ENCODE measurements at regions not wholly inside any gene's neighbourhood (a gene's known extent, or its start where the extent isn't known, plus 50 kb on each side); places are given as distances from the start of the nearest gene placed in this dataset.

GRCh38 chr1:239897458-239897857 lies 194.2 kb upstream of the FMN2 start:
- no peak overlapping the region for H3K4me3 ChIP-seq (ENCODE audit: low read depth, low read length)
- ChIA-PET POLR2A (no interaction called here), CTCF (interaction anchor here (0.6 to 1.7 kb wide), 17 partner anchors 8 to 511 kb away, joined by 3 to 18 read pairs (median 4); partner anchors contain the start of gene CHRM3)
- no peak for DNase-seq (ENCODE audit: low read depth, low spot score)
- TF ChIP-seq CTCF (IDR thresholded peaks at IDR 0.05; ENCODE audit: insufficient read depth, low read length, missing control alignments) = no peak

- no peak overlapping the region for H3K4me3 ChIP-seq (ENCODE audit: low read depth, low read length)
- peak; percentile 31 for DNase-seq (ENCODE audit: low read depth, low spot score)
- TF ChIP-seq CTCF (IDR thresholded peaks at IDR 0.05; ENCODE audit: insufficient read depth, low read length, missing control alignments) = peak; percentile 88
- ChIA-PET CTCF (interaction anchor here (0.6 to 1.7 kb wide), 18 partner anchors 9 to 511 kb away, joined by 3 to 18 read pairs (median 4); partner anchors contain the start of gene CHRM3), POLR2A (no interaction called here)
These were observed 193.5 kb upstream of the FMN2 start for GRCh38 chr1:239898062-239898730.

GRCh38 chr1:239899747-239900146 lies 191.9 kb upstream of the FMN2 start:
- ChIA-PET POLR2A (no interaction called here), CTCF (no interaction called here)
- TF ChIP-seq CTCF (IDR thresholded peaks at IDR 0.05; ENCODE audit: insufficient read depth, low read length, missing control alignments) = no peak
- no peak overlapping the region for H3K4me3 ChIP-seq (ENCODE audit: low read depth, low read length)
- DNase-seq (ENCODE audit: low read depth, low spot score) = no peak

- POLR2A ChIA-PET = no interaction called here
- H3K4me3 ChIP-seq (ENCODE audit: low read depth, low read length) = no peak overlapping the region
- no peak for DNase-seq (ENCODE audit: low read depth, low spot score)
- TF ChIP-seq CTCF (IDR thresholded peaks at IDR 0.05; ENCODE audit: insufficient read depth, low read length, missing control alignments) = no peak
- CTCF ChIA-PET = interaction anchor here (0.9 kb wide), 1 partner anchor 45 kb away, joined by 4 read pairs; no protein-coding TSS in a partner anchor
These were observed 185.3 kb upstream of the FMN2 start for GRCh38 chr1:239906394-239906793.

DNA sequence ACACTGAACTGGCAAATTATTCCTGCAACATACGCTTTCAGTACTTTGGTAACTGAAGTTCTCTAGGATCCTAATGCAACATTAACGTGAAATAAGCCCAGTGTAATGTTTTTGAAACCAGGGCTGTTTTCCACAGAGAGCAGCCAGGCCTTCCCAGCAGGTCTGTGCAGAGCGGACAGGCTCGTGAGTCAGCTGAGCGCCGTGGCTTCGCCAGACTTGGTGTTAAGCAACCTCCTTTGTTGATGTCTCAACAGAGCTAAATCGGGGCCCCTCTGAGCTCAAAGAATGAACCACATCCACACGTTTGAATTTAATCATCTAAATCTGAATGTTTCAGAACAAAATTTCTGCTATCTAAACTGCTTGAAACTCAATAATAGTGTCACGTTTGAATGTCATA lies 181.8 kb upstream of the FMN2 start:
- H3K4me3 ChIP-seq (ENCODE audit: low read depth, low read length) = no peak overlapping the region
- ChIA-PET CTCF (interaction anchor here (1.5 to 3.1 kb wide), 2 partner anchors 12 to 43 kb away, joined by 4 to 15 read pairs; no protein-coding TSS in a partner anchor), POLR2A (no interaction called here)
- DNase-seq (ENCODE audit: low read depth, low spot score) = peak; percentile 12
- no peak for TF ChIP-seq CTCF (IDR thresholded peaks at IDR 0.05; ENCODE audit: insufficient read depth, low read length, missing control alignments)

DNA sequence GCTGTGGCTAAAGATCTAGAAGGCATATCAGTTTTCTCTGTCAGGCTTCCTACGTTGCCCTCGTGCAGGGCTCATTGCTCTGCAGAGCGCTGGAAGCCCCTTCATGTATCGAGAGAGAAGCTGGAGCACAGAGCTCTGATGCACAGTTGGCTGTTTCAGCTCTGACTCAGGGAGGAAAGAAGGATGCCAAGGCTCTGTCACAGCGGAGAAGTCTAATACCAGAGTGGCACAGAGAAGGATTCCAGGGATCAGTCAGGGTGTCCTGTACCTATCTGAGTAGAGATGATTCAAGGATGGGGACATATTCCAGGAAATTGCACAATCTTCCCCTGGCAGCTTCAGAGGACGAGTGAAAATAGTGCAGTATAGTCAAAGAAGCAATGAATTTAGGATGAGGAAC lies 179.2 kb upstream of the FMN2 start:
- ChIA-PET CTCF (interaction anchor here (1.0 to 2.6 kb wide), 2 partner anchors 15 to 40 kb away, joined by 3 to 7 read pairs; no protein-coding TSS in a partner anchor), POLR2A (no interaction called here)

More for the DNA sequence above, 179.2 kb upstream of the FMN2 start:
- no peak for DNase-seq (ENCODE audit: low read depth, low spot score)
- no peak overlapping the region for H3K4me3 ChIP-seq (ENCODE audit: low read depth, low read length)
- no peak for TF ChIP-seq CTCF (IDR thresholded peaks at IDR 0.05; ENCODE audit: insufficient read depth, low read length, missing control alignments)
